Renal cortical epithelial cell (primary cell): ENCODE measurements at regions not wholly inside any gene's neighbourhood (a gene's known extent, or its start where the extent isn't known, plus 50 kb on each side); places are given as distances from the start of the nearest gene placed in this dataset.
"Not testable (repeated sequence)": the region's sequence is repeated elsewhere in the genome, so short reads cannot be mapped to it uniquely, and the experiment has no call there.

Source experiments
- DNase-seq: peaks from one replicate; pipeline ENCODE4 v3.0.0-alpha.2; 2011; ENCODE audit warnings: low read depth

GRCh38 chr9:39665020-39665419, 309.6 kb downstream of the SPATA31A1 start:
- not testable (repeated sequence) for DNase-seq

GRCh38 chr9:39674437-39675210, 319.2 kb downstream of the SPATA31A1 start:
- DNase-seq = not testable (repeated sequence)

GRCh38 chr9:39675211-39675553, 319.7 kb downstream of the SPATA31A1 start:
- DNase-seq = not testable (repeated sequence)

GRCh38 chr9:39678534-39679263, 323.2 kb downstream of the SPATA31A1 start:
- not testable (repeated sequence) for DNase-seq

GRCh38 chr9:39680694-39681401, 325.4 kb downstream of the SPATA31A1 start:
- DNase-seq = not testable (repeated sequence)

GRCh38 chr9:39728862-39729261, 373.4 kb downstream of the SPATA31A1 start:
- DNase-seq = not testable (repeated sequence)

GRCh38 chr9:39744898-39745297, 389.4 kb downstream of the SPATA31A1 start:
- not testable (repeated sequence) for DNase-seq

GRCh38 chr9:39775570-39775969, 420.1 kb downstream of the SPATA31A1 start:
- not testable (repeated sequence) for DNase-seq

GRCh38 chr9:39791356-39791755, 435.9 kb downstream of the SPATA31A1 start:
- not testable (repeated sequence) for DNase-seq

GRCh38 chr9:39797935-39798334, 442.5 kb downstream of the SPATA31A1 start:
- not testable (repeated sequence) for DNase-seq

GRCh38 chr9:39799252-39799651, 443.8 kb downstream of the SPATA31A1 start:
- not testable (repeated sequence) for DNase-seq

GRCh38 chr9:39802561-39802960, 447.1 kb downstream of the SPATA31A1 start:
- DNase-seq = not testable (repeated sequence)

GRCh38 chr9:39809401-39810226, 454.1 kb downstream of the SPATA31A1 start:
- DNase-seq = peak; percentile 40

GRCh38 chr9:39810401-39810800, 454.9 kb downstream of the SPATA31A1 start:
- DNase-seq = not testable (repeated sequence)

- not testable (repeated sequence) for DNase-seq
Observed at GRCh38 chr9:39811615-39812014, 456.1 kb downstream of the SPATA31A1 start.

- peak; percentile 12 for DNase-seq
Observed at GRCh38 chr9:39828457-39828856, 473.0 kb downstream of the SPATA31A1 start.
